Mesenchymal stem cell (in vitro differentiated cells and primary cell): ENCODE measurements at regions not wholly inside any gene's neighbourhood (a gene's known extent, or its start where the extent isn't known, plus 50 kb on each side); places are given as distances from the start of the nearest gene placed in this dataset.

Experiments used
- DNase-seq: peaks from one replicate; pipeline ENCODE4 v3.0.0-alpha.2; 2013
- H2AFZ ChIP-seq: one replicate; pipeline ENCODE4 v1.6.1; 2013; ENCODE audit warnings: low read depth, mild to moderate bottlenecking, control low read depth, inconsistent platforms, low read length, moderate library complexity
- H2AK5ac ChIP-seq: 2 replicates; pipeline ENCODE4 v1.6.1; 2013; ENCODE audit warnings: low read length, moderate library complexity, mild to moderate bottlenecking, inconsistent platforms; ENCODE audit not compliant: severe bottlenecking
- H2BK120ac ChIP-seq: one replicate; pipeline ENCODE4 v1.6.1; 2013; ENCODE audit warnings: low read depth, mild to moderate bottlenecking, inconsistent platforms, low read length, moderate library complexity
- H2BK12ac ChIP-seq, 2 experiments: one replicate each; pipeline ENCODE4 v1.6.1; 2013; ENCODE audit warnings: inconsistent platforms in 2 of 2, low read length in 2 of 2, mild to moderate bottlenecking in 2 of 2, moderate library complexity in 2 of 2, control low read depth in 1 of 2
- H2BK15ac ChIP-seq: one replicate; pipeline ENCODE4 v1.6.1; 2013; ENCODE audit warnings: mild to moderate bottlenecking, low read depth, inconsistent platforms; ENCODE audit not compliant: poor library complexity, severe bottlenecking
- H2BK5ac ChIP-seq: 2 replicates; pipeline ENCODE4 v1.6.1; 2013; ENCODE audit warnings: low read depth, mild to moderate bottlenecking, low read length, control low read depth, inconsistent platforms; ENCODE audit not compliant: poor library complexity, severe bottlenecking
- H3K14ac ChIP-seq, 2 experiments: one replicate each; pipeline ENCODE4 v1.6.1; 2013; ENCODE audit warnings: inconsistent platforms in 2 of 2, low read length in 2 of 2, control low read depth in 1 of 2, mild to moderate bottlenecking in 1 of 2, moderate library complexity in 1 of 2
- H3K18ac ChIP-seq, 2 experiments: one replicate each; pipeline ENCODE4 v1.6.1; 2013; ENCODE audit warnings: inconsistent platforms in 2 of 2, low read length in 2 of 2, control low read depth in 1 of 2, low read depth in 1 of 2, mild to moderate bottlenecking in 1 of 2
- H3K23ac ChIP-seq, 2 experiments: one replicate each; pipeline ENCODE4 v1.6.1; 2013; ENCODE audit warnings: inconsistent platforms in 2 of 2, low read length in 2 of 2, mild to moderate bottlenecking in 2 of 2, moderate library complexity in 2 of 2, control low read depth in 1 of 2
- H3K27ac ChIP-seq: 2 replicates; pipeline ENCODE4 v1.5.1; 2013; ENCODE audit warnings: mild to moderate bottlenecking, moderate library complexity, low read length, control low read depth, inconsistent platforms; ENCODE audit not compliant: poor library complexity, severe bottlenecking
- H3K27me3 ChIP-seq, 2 experiments: 2 replicates each; pipeline versions ENCODE4 v1.6.1 to v1.7.0; 2013; ENCODE audit warnings: low read length in 2 of 2, mild to moderate bottlenecking in 2 of 2, moderate library complexity in 2 of 2, control low read depth in 1 of 2, inconsistent platforms in 1 of 2; ENCODE audit not compliant: control insufficient read depth in 1 of 2, insufficient read depth in 1 of 2
- H3K36me3 ChIP-seq, 2 experiments: 2 replicates each; pipeline versions ENCODE4 v1.6.1 to v1.7.0; 2013; ENCODE audit warnings: low read length in 2 of 2, control low read depth in 1 of 2, inconsistent platforms in 1 of 2, low read depth in 1 of 2, mild to moderate bottlenecking in 1 of 2; ENCODE audit not compliant: insufficient read depth in 2 of 2, control insufficient read depth in 1 of 2
- H3K4ac ChIP-seq, 2 experiments: one replicate each; pipeline ENCODE4 v1.6.1; 2013; ENCODE audit warnings: inconsistent platforms in 2 of 2, low read length in 2 of 2, mild to moderate bottlenecking in 2 of 2, moderate library complexity in 2 of 2, control low read depth in 1 of 2, low read depth in 1 of 2
- H3K4me1 ChIP-seq: 2 replicates; pipeline ENCODE4 v1.6.1; 2013; ENCODE audit warnings: low read depth, low read length, control low read depth; ENCODE audit not compliant: control insufficient read depth, insufficient read depth
- H3K4me2 ChIP-seq: 2 replicates; pipeline ENCODE4 v1.6.1; 2013; ENCODE audit warnings: low read length, mild to moderate bottlenecking, inconsistent platforms; ENCODE audit not compliant: poor library complexity, severe bottlenecking
- H3K4me3 ChIP-seq, 2 experiments: 2 replicates each; pipeline versions ENCODE4 v1.5.1 to v1.7.0; 2013; ENCODE audit warnings: low read length in 2 of 2, mild to moderate bottlenecking in 2 of 2, control low read depth in 1 of 2, low read depth in 1 of 2; ENCODE audit not compliant: insufficient read depth in 1 of 2
- H3K79me1 ChIP-seq: replicated peaks from 2 replicates; pipeline ENCODE4 v1.6.1; 2013; ENCODE audit warnings: mild to moderate bottlenecking, control low read depth, low read length, inconsistent platforms; ENCODE audit not compliant: poor library complexity, severe bottlenecking
- H3K9ac ChIP-seq: 2 replicates; pipeline ENCODE4 v1.7.0; 2013; ENCODE audit warnings: mild to moderate bottlenecking, low read length, moderate library complexity
- H3K9me3 ChIP-seq: 2 replicates; pipeline ENCODE4 v1.7.0; 2013; ENCODE audit warnings: mild to moderate bottlenecking, low read length; ENCODE audit not compliant: control insufficient read depth
- H4K8ac ChIP-seq: one replicate; pipeline ENCODE4 v1.6.1; 2013; ENCODE audit warnings: inconsistent platforms, mild to moderate bottlenecking, low read length, moderate library complexity
- H4K91ac ChIP-seq: one replicate; pipeline ENCODE4 v1.6.1; 2013; ENCODE audit warnings: mild to moderate bottlenecking, low read length, inconsistent platforms
- WGBS: methylation state at CpG from one replicate; pipeline ENCODE4 v1.1.7; 2013; ENCODE audit warnings: mixed read lengths; 5-methylcytosine and 5-hydroxymethylcytosine counted together

GRCh38 chr13:88436974-88437373 lies 765.8 kb downstream of the SLITRK5 start:
- Histone ChIP-seq H2BK15ac (no peak overlapping the region), H3K9ac (no peak overlapping the region), H2BK5ac (no peak overlapping the region), H4K8ac (no peak overlapping the region), H3K36me3 (no peaks in the 10 kb centered on the region), H3K79me1 (no peaks in the 10 kb centered on the region), H3K4me2 (no peak overlapping the region), H3K9me3 (peaks cover 40% of the 10 kb centered on the region), H3K27ac (no peak overlapping the region), H3K4me1 (no peaks in the 10 kb centered on the region), H2BK12ac (no peak overlapping the region), H3K4me3 (no peak overlapping the region), H3K27me3 (no peaks in the 10 kb centered on the region), H3K18ac (no peak overlapping the region), H2AK5ac (no peak overlapping the region), H3K23ac (no peak overlapping the region), H3K14ac (no peak overlapping the region), H3K4ac (no peak overlapping the region), H4K91ac (no peak overlapping the region), H2AFZ (no peak overlapping the region), H2BK120ac (no peak overlapping the region)
- WGBS = no CpG with 5 or more reads among the region's 1 CpG
- DNase-seq = no peak

DNA sequence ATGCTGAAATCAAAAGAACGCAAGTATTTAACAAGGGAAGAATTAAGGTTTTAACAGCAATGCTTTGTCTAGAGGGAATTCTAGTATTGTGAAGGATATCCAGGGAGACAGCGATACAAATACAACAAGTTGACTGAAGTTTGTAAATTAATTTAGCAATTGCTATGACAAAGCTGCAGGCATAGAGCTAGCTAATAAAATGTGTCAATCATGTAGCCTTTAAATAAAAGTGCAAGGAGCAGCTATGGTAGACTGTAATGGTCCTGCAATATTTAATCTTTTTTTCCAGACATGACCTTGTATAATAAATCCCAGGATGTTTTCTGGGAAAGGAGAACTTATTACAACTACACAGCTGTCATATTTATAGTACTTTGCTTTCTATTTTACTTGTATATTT lies 779.3 kb downstream of the SLITRK5 start:
- Histone ChIP-seq H3K9ac (no peak overlapping the region), H2BK15ac (no peak overlapping the region)

GRCh38 chr13:88456151-88456550 lies 785.0 kb downstream of the SLITRK5 start:
- no peak overlapping the region for H2AFZ ChIP-seq
- H3K27me3 ChIP-seq = no peaks in the 10 kb centered on the region
- H3K27ac ChIP-seq = no peak overlapping the region
- no peaks in the 10 kb centered on the region for H3K4me1 ChIP-seq
- H3K36me3 ChIP-seq = no peaks in the 10 kb centered on the region
- no peak overlapping the region for H3K18ac ChIP-seq
- no peak overlapping the region for H3K4me3 ChIP-seq
- no peak overlapping the region for H2BK15ac ChIP-seq
- no peak overlapping the region for H2BK12ac ChIP-seq
- no peak overlapping the region for H3K14ac ChIP-seq
- no peak overlapping the region for H4K91ac ChIP-seq
- no peak overlapping the region for H3K9ac ChIP-seq
- peak overlapping the region; percentile 54 for H4K8ac ChIP-seq
- H3K79me1 ChIP-seq = no peaks in the 10 kb centered on the region
- no peak overlapping the region for H3K4ac ChIP-seq
- H2BK120ac ChIP-seq = no peak overlapping the region
- H3K4me2 ChIP-seq = no peak overlapping the region
- DNase-seq = no peak
- no peak overlapping the region for H3K23ac ChIP-seq
- no peak overlapping the region for H2BK5ac ChIP-seq
- no peak overlapping the region for H2AK5ac ChIP-seq
- WGBS = 64% methylated on average over 3 of the region's 3 CpGs
- peaks cover 17% of the 10 kb centered on the region for H3K9me3 ChIP-seq

More for the DNA sequence above, 779.3 kb downstream of the SLITRK5 start:
- Histone ChIP-seq H3K18ac (no peak overlapping the region), H3K4me2 (no peak overlapping the region), H3K27ac (no peak overlapping the region), H3K4ac (no peak overlapping the region), H4K8ac (no peak overlapping the region), H3K14ac (no peak overlapping the region), H3K27me3 (no peaks in the 10 kb centered on the region), H2AK5ac (no peak overlapping the region), H3K4me3 (no peak overlapping the region), H4K91ac (no peak overlapping the region), H3K9me3 (peaks cover 34% of the 10 kb centered on the region), H3K4me1 (no peaks in the 10 kb centered on the region), H3K36me3 (no peaks in the 10 kb centered on the region), H2BK5ac (no peak overlapping the region), H3K23ac (no peak overlapping the region), H3K79me1 (no peaks in the 10 kb centered on the region), H2BK12ac (no peak overlapping the region), H2BK120ac (no peak overlapping the region), H2AFZ (no peak overlapping the region)
- 73% methylated on average over 2 of the region's 2 CpGs for WGBS
- no peak for DNase-seq

GRCh38 chr13:88459331-88459730 lies 788.2 kb downstream of the SLITRK5 start:
- no peaks in the 10 kb centered on the region for H3K4me1 ChIP-seq
- no peak overlapping the region for H3K23ac ChIP-seq
- H3K4me2 ChIP-seq = no peak overlapping the region
- no peak for DNase-seq
- no peak overlapping the region for H2BK15ac ChIP-seq
- H2AK5ac ChIP-seq = no peak overlapping the region
- no peak overlapping the region for H2AFZ ChIP-seq
- no peak overlapping the region for H2BK12ac ChIP-seq
- no peak overlapping the region for H3K18ac ChIP-seq
- no peak overlapping the region for H3K27ac ChIP-seq
- H3K9me3 ChIP-seq = peaks cover 7% of the 10 kb centered on the region
- H3K36me3 ChIP-seq = no peaks in the 10 kb centered on the region
- no peak overlapping the region for H3K4ac ChIP-seq
- no peaks in the 10 kb centered on the region for H3K79me1 ChIP-seq
- no peaks in the 10 kb centered on the region for H3K27me3 ChIP-seq
- no peak overlapping the region for H3K9ac ChIP-seq
- no peak overlapping the region for H4K91ac ChIP-seq
- no peak overlapping the region for H3K14ac ChIP-seq
- no peak overlapping the region for H4K8ac ChIP-seq
- H2BK5ac ChIP-seq = no peak overlapping the region
- H3K4me3 ChIP-seq = no peak overlapping the region
- H2BK120ac ChIP-seq = no peak overlapping the region
